ENCODE measurements at regions not wholly inside any gene's neighbourhood (a gene's known extent, or its start where the extent isn't known, plus 50 kb on each side); places are given as distances from the start of the nearest gene placed in this dataset.
"Not testable (repeated sequence)": the region's sequence is repeated elsewhere in the genome, so short reads cannot be mapped to it uniquely, and the experiment has no call there.

- DNase-seq: no peak
Observed at GRCh38 chr5:39629946-39630345, 205.2 kb upstream of the DAB2 start.

GRCh38 chr5:39628348-39628747, 203.6 kb upstream of the DAB2 start:
- no peak for DNase-seq

DNA sequence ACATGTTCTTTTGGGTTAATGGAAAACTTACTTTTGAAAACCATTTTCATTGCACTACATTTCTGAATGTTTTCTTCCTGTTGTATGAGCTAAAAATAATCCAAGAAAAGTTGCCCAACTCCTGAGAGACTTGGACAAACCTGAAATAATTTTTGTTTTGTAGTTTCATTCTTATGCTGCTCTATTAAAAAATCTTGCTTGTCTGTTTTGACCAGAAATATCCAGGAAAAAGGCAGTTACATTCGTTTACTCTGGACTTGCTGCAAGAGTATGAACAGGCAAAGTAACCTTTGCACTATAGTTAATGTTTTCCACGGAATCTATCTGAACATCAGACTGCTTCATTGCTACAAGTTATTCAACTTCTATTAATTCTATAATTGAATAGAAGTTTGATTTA, 200.1 kb upstream of the DAB2 start:
- no peak for DNase-seq

GRCh38 chr5:39624268-39624886, 199.6 kb upstream of the DAB2 start:
- no peak for DNase-seq

GRCh38 chr5:39623291-39623865, 198.6 kb upstream of the DAB2 start:
- no peak for DNase-seq

DNA sequence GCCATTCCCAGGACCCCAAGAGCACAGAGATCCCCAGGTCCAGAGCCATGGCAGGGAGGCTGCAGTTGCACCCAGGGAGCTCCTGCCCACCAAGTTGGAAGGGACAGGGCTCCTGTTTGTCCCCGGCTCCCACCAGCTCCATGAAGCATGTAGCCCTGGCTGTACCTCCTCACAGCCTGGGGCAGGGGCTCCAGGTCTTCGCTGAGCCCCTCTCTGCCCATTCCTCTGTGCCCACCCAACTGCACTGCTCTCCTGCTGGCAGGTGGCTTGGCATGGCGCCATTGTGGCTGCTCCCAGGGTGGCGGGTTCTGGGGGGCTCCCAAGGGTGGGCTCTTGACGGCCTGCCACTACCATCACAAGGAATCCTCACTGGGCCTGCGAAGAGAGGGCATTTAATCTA, 197.5 kb upstream of the DAB2 start:
- DNase-seq: no peak

- DNase-seq: no peak
Observed at GRCh38 chr5:39619168-39619818, 194.5 kb upstream of the DAB2 start.

- no peak for DNase-seq
Observed at GRCh38 chr5:39618391-39618790, 193.6 kb upstream of the DAB2 start.

DNA sequence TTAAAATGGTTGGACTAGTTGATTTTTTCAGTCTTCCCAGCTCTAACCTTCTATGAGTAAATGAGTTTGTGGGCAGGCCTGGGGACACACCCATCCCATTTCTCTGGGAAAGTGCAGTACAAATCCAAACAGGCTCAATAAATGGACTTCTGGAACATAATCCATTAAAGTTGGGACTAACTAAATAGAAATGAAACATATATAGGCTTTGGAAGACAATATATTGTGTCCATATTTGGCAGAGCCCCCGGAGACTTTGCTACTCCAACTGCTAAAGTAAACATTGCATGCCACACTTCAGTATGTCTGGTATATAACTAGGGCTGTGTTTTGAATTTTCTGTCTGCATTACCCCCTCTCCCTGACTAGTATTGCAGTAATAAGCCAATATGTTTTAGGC, 191.4 kb upstream of the DAB2 start:
- DNase-seq: no peak

- not testable (repeated sequence) for DNase-seq
Observed at GRCh38 chr5:39611076-39611475, 186.3 kb upstream of the DAB2 start.

GRCh38 chr5:39608024-39608423, 183.2 kb upstream of the DAB2 start:
- DNase-seq: no peak

DNA sequence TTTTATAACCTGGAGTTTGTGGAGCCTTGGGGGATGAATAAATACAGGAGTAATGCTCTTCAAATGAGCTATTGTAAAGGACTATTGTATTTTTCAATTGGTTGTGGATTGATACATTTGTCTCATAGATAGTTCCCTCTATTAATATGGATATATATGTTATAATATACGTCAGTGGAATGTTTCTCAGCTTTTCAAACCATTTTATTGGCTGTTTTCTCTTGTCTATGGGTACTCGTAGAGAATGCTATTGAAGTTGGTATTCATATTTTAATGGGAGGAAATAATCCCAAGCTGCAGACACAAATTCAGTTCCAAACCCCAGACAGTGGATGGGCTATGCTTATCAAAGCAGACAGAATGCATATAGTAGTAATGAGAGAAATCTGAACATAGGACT, 181.8 kb upstream of the DAB2 start:
- DNase-seq: no peak

DNA sequence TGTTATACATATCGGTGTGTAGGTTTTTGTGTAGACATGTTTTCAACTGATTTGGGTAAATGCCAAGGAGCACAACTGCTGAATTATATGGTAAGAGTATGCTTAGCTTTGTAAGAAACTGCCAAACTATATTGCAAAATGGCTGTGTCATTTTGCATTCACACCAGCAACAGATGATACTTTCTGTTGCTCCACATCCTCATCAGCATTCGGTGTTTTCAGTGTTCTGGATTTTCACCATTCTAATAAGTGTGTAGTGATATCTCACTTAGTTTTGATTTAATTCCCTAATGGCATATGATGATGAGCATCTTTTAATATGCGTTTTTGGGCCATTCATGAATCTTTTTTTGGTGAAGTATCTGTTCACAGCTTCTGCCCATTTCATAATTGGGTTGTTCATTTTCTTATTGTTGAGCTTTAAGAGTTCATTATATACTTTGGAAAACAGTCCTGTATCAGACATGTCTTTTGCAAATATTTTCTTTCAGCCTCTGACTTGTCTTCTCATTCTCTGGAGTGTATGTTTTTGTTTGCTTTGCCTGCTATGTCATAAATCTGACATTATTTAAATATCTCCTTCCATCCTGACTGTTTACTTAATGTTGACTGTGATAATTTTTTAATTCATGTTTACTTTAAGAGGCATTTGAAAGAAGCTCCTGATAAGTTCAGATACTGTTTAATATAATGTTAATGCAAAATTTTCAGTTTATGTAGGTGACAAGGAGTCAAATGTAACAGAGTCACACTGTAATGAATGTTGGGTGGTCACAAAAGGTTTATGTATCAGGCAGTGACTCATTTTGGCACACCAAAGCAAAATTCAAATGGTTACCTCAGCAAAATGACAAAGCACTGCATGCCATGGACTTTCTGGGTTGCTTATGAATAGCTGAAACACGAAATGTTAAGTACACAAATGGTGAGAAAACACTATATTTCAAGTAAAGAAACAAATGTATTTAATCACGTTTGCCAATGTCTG, 181.1 kb upstream of the DAB2 start:
- no peak for DNase-seq

DNA sequence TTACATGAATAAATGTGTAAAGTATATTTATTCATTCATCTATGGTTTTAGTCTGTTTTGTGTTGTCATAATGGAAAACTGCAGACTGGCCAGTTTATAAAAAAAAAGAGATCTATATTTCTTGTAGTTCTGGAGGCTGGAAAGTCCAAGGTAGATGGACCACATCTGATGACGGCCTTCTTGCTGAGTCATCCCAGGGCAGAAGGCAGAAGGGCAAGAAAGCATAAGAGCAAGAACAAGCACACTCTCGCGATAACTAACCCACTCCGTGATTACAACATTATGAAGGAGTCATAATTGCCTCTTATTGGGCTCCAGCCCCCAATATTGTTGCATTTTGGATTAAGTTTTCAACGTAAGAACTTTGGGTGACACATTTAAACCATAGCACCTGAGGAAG, 180.4 kb upstream of the DAB2 start:
- no peak for DNase-seq

GRCh38 chr5:39604491-39604890, 179.7 kb upstream of the DAB2 start:
- no peak for DNase-seq

GRCh38 chr5:39599721-39600431, 175.1 kb upstream of the DAB2 start:
- peak; percentile 5 for DNase-seq

DNA sequence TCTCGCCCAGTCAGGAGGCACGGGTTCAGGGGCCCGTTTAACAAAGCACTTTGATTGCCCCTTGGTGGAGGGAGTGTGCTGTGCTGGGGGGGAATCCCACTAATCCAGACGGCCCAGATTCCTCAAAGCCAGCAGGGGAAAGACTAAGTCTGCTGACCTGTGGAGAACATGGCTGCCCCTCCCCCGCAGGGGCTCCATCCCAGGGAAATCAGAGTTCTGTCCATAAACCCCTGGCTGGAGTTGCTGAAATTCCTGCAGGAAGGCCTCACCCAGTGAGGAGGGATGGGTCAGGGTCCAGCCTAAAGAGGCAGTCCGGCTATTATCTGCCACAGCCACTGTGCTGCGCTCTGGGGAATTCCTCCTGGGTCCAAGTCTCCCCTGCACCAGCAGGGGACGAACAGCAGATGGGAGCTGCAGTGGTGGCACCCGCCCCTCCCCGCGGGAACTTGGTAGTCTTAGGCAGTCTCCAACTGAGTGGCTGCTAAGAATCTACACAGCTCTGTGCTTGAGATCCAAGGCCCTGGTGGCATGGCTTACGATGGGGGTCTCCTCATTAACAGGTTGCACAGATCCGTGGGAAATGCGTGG, 174.0 kb upstream of the DAB2 start:
- peak; percentile 18 for DNase-seq

DNA sequence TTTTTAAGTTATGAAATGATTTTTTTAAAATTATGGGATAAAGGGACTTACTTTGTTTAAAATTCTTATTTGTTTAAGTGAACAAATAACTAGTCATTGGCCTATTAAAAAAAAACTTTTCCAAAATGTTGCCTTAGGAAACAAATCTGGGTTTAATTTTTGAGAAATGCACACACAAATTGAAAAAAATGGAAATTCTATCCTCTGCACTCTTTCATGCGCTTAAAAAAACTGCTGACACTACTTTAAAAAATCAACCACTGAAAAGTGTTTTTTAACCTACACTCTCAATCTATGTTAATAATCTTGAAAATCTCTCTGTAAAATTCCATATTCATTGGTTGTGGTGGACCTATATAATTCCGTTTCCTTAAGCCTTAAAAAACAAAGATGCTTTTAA, 163.4 kb upstream of the DAB2 start:
- DNase-seq: no peak

GRCh38 chr5:39587675-39588074, 162.9 kb upstream of the DAB2 start:
- DNase-seq: no peak

DNA sequence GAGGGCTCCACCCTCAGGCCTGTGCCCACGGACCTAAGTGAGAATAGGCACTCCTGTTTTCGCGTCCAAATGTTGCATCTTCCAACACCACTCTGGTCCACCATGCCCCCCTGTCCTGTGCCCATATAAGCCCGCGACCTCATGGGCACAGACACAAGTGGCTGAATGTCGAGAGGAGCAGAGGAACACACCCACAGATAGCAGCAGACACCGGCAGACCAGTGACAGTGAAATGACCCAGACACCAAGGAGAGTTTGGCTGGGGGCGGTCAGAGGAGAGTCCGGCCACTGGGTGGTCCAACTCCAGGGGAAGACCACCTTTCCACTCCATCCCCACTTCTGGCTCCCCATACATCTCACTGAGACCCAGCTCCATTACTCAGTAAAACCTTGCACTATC, 161.4 kb upstream of the DAB2 start:
- DNase-seq: no peak

- DNase-seq: no peak
Observed at GRCh38 chr5:39584927-39585326, 160.1 kb upstream of the DAB2 start.

GRCh38 chr5:39580702-39581453, 156.1 kb upstream of the DAB2 start:
- no peak for DNase-seq
